ENCODE measurements at regions not wholly inside any gene's neighbourhood (a gene's known extent, or its start where the extent isn't known, plus 50 kb on each side); places are given as distances from the start of the nearest gene placed in this dataset.

GRCh38 chr3:24589931-24590880 is 95.6 kb upstream of the THRB start:
- H3K27me3 Mint-ChIP-seq (ENCODE audit: insufficient read depth) = no peaks in the 10 kb centered on the region
- no peaks in the 10 kb centered on the region for H3K36me3 ChIP-seq (ENCODE audit: control insufficient read depth, insufficient read depth, low read length)
- no peaks in the 10 kb centered on the region for H3K36me3 Mint-ChIP-seq (ENCODE audit: low read depth)
- 100% methylated on average over 1 of the region's 3 CpGs; no CpG with 5 or more reads in 1 of the 2 experiments for WGBS, 2 experiments (ENCODE audit: insufficient coverage in 1 of 2, insufficient read length in 1 of 2)
- H3K9me3 Mint-ChIP-seq = no peaks in the 10 kb centered on the region
- H3K27me3 ChIP-seq (ENCODE audit: control insufficient read depth, insufficient read depth, low read length, poor library complexity, severe bottlenecking) = peaks cover 29% of the 10 kb centered on the region
- peaks cover 9% of the 10 kb centered on the region for H3K4me1 Mint-ChIP-seq
- no peak overlapping the region for H3K27ac Mint-ChIP-seq
- H3K9ac ChIP-seq (ENCODE audit: extremely low read depth, low read length, poor library complexity, severe bottlenecking) = no peak overlapping the region
- no peak overlapping the region for H3K4me3 ChIP-seq (ENCODE audit: low read length)
- no peak for DNase-seq
- H3K27ac ChIP-seq (ENCODE audit: low read depth, low read length) = no peak overlapping the region
- no peak for TF ChIP-seq CTCF (conservative IDR thresholded peaks at IDR 0.05)
- no peaks in the 10 kb centered on the region for H3K9me3 ChIP-seq (ENCODE audit: control insufficient read depth, low read length)
- H3K4me3 Mint-ChIP-seq = no peak overlapping the region
- H3K4me1 ChIP-seq (ENCODE audit: control insufficient read depth, insufficient read depth, low read length) = no peaks in the 10 kb centered on the region

GRCh38 chr3:24591191-24591590 is 96.5 kb upstream of the THRB start:
- H3K36me3 ChIP-seq (ENCODE audit: control insufficient read depth, insufficient read depth, low read length) = no peaks in the 10 kb centered on the region
- TF ChIP-seq CTCF (conservative IDR thresholded peaks at IDR 0.05) = no peak
- H3K4me3 Mint-ChIP-seq = no peak overlapping the region
- H3K27me3 ChIP-seq (ENCODE audit: control insufficient read depth, insufficient read depth, low read length, poor library complexity, severe bottlenecking) = peaks cover 20% of the 10 kb centered on the region
- H3K9me3 ChIP-seq (ENCODE audit: control insufficient read depth, low read length) = no peaks in the 10 kb centered on the region
- H3K4me1 Mint-ChIP-seq = peaks cover 9% of the 10 kb centered on the region
- no peaks in the 10 kb centered on the region for H3K36me3 Mint-ChIP-seq (ENCODE audit: low read depth)
- no peak overlapping the region for H3K27ac Mint-ChIP-seq
- H3K9me3 Mint-ChIP-seq = no peaks in the 10 kb centered on the region
- no peak overlapping the region for H3K9ac ChIP-seq (ENCODE audit: extremely low read depth, low read length, poor library complexity, severe bottlenecking)
- H3K27me3 Mint-ChIP-seq (ENCODE audit: insufficient read depth) = no peaks in the 10 kb centered on the region
- H3K4me3 ChIP-seq (ENCODE audit: low read length) = no peak overlapping the region
- DNase-seq = no peak
- no peaks in the 10 kb centered on the region for H3K4me1 ChIP-seq (ENCODE audit: control insufficient read depth, insufficient read depth, low read length)
- H3K27ac ChIP-seq (ENCODE audit: low read depth, low read length) = no peak overlapping the region

- DNase-seq = no peak
- 91 to 96% methylated on average over 4 to 5 of the region's 5 CpGs for WGBS, 2 experiments (ENCODE audit: insufficient coverage in 1 of 2, insufficient read length in 1 of 2)
- Histone ChIP-seq H3K9me3 (ENCODE audit: control insufficient read depth, low read length) (no peaks in the 10 kb centered on the region), H3K27me3 (ENCODE audit: control insufficient read depth, insufficient read depth, low read length, poor library complexity, severe bottlenecking) (peaks cover 19% of the 10 kb centered on the region), H3K27ac (ENCODE audit: low read depth, low read length) (no peak overlapping the region), H3K4me3 (ENCODE audit: low read length) (no peak overlapping the region), H3K36me3 (ENCODE audit: control insufficient read depth, insufficient read depth, low read length) (no peaks in the 10 kb centered on the region), H3K4me1 (ENCODE audit: control insufficient read depth, insufficient read depth, low read length) (no peaks in the 10 kb centered on the region), H3K9ac (ENCODE audit: extremely low read depth, low read length, poor library complexity, severe bottlenecking) (no peak overlapping the region)
- H3K36me3 Mint-ChIP-seq (ENCODE audit: low read depth) = no peaks in the 10 kb centered on the region
- no peak overlapping the region for H3K27ac Mint-ChIP-seq
- H3K27me3 Mint-ChIP-seq (ENCODE audit: insufficient read depth) = no peaks in the 10 kb centered on the region
- peaks cover 9% of the 10 kb centered on the region for H3K4me1 Mint-ChIP-seq
- TF ChIP-seq CTCF (conservative IDR thresholded peaks at IDR 0.05) = no peak
- no peaks in the 10 kb centered on the region for H3K9me3 Mint-ChIP-seq
- H3K4me3 Mint-ChIP-seq = no peak overlapping the region
Observed at GRCh38 chr3:24591661-24592555, 97.3 kb upstream of the THRB start.

All from endodermal cell (in vitro differentiated cells).